SK-N-SH treated with all-trans-retinoic acid at 6 μM for 48 hours (cell line): ENCODE measurements at regions not wholly inside any gene's neighbourhood (a gene's known extent, or its start where the extent isn't known, plus 50 kb on each side); places are given as distances from the start of the nearest gene placed in this dataset.

Experiments used
- ATAC-seq: fragments of 200-7000 bp; cut with Tn5 transposase; 3 replicates; pipeline ENCODE4 v1.9.1; 2020; ENCODE audit warnings: mild to moderate bottlenecking, moderate library complexity
- BACH2 ChIP-seq: fragments of 250-450 bp; sonication (Bioruptor Pico); IDR thresholded peaks from 2 replicates; pipeline ENCODE4 v1.9.0; 2021; ENCODE audit warnings: mild to moderate bottlenecking, borderline replicate concordance
- CSDC2 ChIP-seq: fragments of 250-450 bp; sonication (Bioruptor Pico); IDR thresholded peaks from 2 replicates; pipeline ENCODE4 v1.5.0; 2020; ENCODE audit warnings: mild to moderate bottlenecking, moderate library complexity
- ESRRG ChIP-seq: fragments of 250-450 bp; sonication (Bioruptor Pico); IDR thresholded peaks from 2 replicates; pipeline ENCODE4 v1.6.1; 2021; ENCODE audit warnings: mild to moderate bottlenecking
- GLIS3 ChIP-seq: fragments of 250-450 bp; sonication (Bioruptor Pico); IDR thresholded peaks from 2 replicates; pipeline ENCODE4 v1.5.0; 2020; ENCODE audit warnings: mild to moderate bottlenecking, moderate library complexity
- ISL1 ChIP-seq: fragments of 250-450 bp; sonication (Bioruptor Pico); IDR thresholded peaks from 2 replicates; pipeline ENCODE4 v2.1.2; 2022; ENCODE audit warnings: mild to moderate bottlenecking, moderate library complexity
- OSR1 ChIP-seq: fragments of 250-450 bp; sonication (Bioruptor Pico); IDR thresholded peaks from 2 replicates; pipeline ENCODE4 v1.8.0; 2022; ENCODE audit warnings: moderate library complexity, mild to moderate bottlenecking, inconsistent platforms
- POU6F1 ChIP-seq: fragments of 250-450 bp; sonication (Bioruptor Pico); IDR thresholded peaks from 2 replicates; pipeline ENCODE4 v1.8.0; 2021; ENCODE audit warnings: low read depth, mild to moderate bottlenecking, moderate library complexity, borderline replicate concordance
- PPARA ChIP-seq: fragments of 250-450 bp; sonication (Bioruptor Pico); IDR thresholded peaks from 2 replicates; pipeline ENCODE4 v1.5.0; 2020; ENCODE audit warnings: mild to moderate bottlenecking, borderline replicate concordance
- RARB ChIP-seq: fragments of 250-450 bp; sonication (Bioruptor Pico); IDR thresholded peaks from 2 replicates; pipeline ENCODE4 v1.8.0; 2021; ENCODE audit warnings: mild to moderate bottlenecking, moderate library complexity
- SNAI2 ChIP-seq: fragments of 250-450 bp; sonication (Bioruptor Pico); IDR thresholded peaks from 2 replicates; pipeline ENCODE4 v1.5.0; 2020; ENCODE audit warnings: mild to moderate bottlenecking, moderate library complexity
- TOX ChIP-seq: fragments of 250-450 bp; sonication (Bioruptor Pico); IDR thresholded peaks from 2 replicates; pipeline ENCODE4 v1.8.0; 2021; ENCODE audit warnings: mild to moderate bottlenecking, moderate library complexity, borderline replicate concordance
- ZC3H10 ChIP-seq: fragments of 250-450 bp; sonication (Bioruptor Pico); IDR thresholded peaks from 2 replicates; pipeline ENCODE4 v1.5.1; 2021; ENCODE audit warnings: mild to moderate bottlenecking, moderate library complexity
- ZFP3 ChIP-seq: fragments of 250-450 bp; sonication (Bioruptor Pico); IDR thresholded peaks from 2 replicates; pipeline ENCODE4 v1.5.0; 2020; ENCODE audit warnings: mild to moderate bottlenecking, moderate library complexity
- ZFP30 ChIP-seq: fragments of 450-650 bp; formaldehyde crosslinking; IDR thresholded peaks from 2 replicates; pipeline ENCODE4 v1.5.0; 2022; ENCODE audit warnings: mild to moderate bottlenecking, moderate library complexity
- ZNF565 ChIP-seq: fragments of 450-650 bp; formaldehyde crosslinking; conservative IDR thresholded peaks from 2 replicates; pipeline ENCODE4 v1.5.0; 2020; ENCODE audit warnings: low read depth, mild to moderate bottlenecking, moderate library complexity
- ZNF70 ChIP-seq: fragments of 450-650 bp; formaldehyde crosslinking; IDR thresholded peaks from 2 replicates; pipeline ENCODE4 v1.5.0; 2020; ENCODE audit warnings: mild to moderate bottlenecking, moderate library complexity
- ZNF8 ChIP-seq: fragments of 450-650 bp; formaldehyde crosslinking; IDR thresholded peaks from 2 replicates; pipeline ENCODE4 v1.5.0; 2020; ENCODE audit warnings: mild to moderate bottlenecking, moderate library complexity
- TF ChIP-seq, protein P1 (sequence below): fragments of 250-450 bp; sonication (Bioruptor Pico); IDR thresholded peaks from 2 replicates; pipeline ENCODE4 v1.8.0; 2020; ENCODE audit warnings: mild to moderate bottlenecking, moderate library complexity, borderline replicate concordance
- TF ChIP-seq, protein P2 (sequence below): fragments of 250-450 bp; sonication (Bioruptor Pico); IDR thresholded peaks from 2 replicates; pipeline ENCODE4 v1.5.0; 2020; ENCODE audit warnings: mild to moderate bottlenecking, moderate library complexity
- TF ChIP-seq, protein P3 (sequence below): fragments of 250-450 bp; sonication (Bioruptor Pico); IDR thresholded peaks from 2 replicates; pipeline ENCODE4 v1.5.1; 2021; ENCODE audit warnings: mild to moderate bottlenecking, moderate library complexity
- TF ChIP-seq, protein P4 (sequence below): fragments of 250-450 bp; sonication (Bioruptor Pico); IDR thresholded peaks from 2 replicates; pipeline ENCODE4 v1.5.1; 2020; ENCODE audit warnings: low read depth, mild to moderate bottlenecking, moderate library complexity

DNA sequence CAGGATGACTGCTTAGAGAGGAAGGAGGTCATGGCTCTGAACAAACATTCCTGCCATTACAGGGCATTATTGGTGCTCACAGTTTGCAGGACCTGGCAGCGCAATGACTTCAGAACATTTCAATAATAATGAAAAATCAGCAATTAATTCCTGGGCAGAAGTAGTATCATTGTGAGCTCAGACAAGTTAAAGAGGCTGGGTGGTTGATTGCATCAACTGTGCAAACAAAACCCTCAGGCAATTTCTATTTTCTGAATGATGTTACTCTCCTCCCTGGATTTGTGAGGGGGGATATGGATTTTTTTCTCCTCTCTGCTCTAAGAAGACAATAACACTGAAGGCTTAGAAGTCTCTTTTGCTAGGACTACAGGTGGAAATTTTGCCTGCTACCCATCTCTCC, 168.1 kb upstream of the TACR1 start:
- TF ChIP-seq TOX (CRISPR knock-in tag) (no peak), ZC3H10 (CRISPR knock-in tag) (no peak), ZNF70 (CRISPR knock-in tag) (no peak), OSR1 (CRISPR knock-in tag) (no peak), PPARA (no peak), SNAI2 (no peak), ZNF565 (CRISPR knock-in tag) (no peak), ZNF8 (CRISPR knock-in tag) (no peak), BACH2 (CRISPR knock-in tag) (no peak), ISL1 (CRISPR knock-in tag) (no peak), POU6F1 (CRISPR knock-in tag) (no peak), ZFP3 (CRISPR knock-in tag) (no peak), ESRRG (CRISPR knock-in tag) (no peak), RARB (CRISPR knock-in tag) (no peak), ZFP30 (no peak)
- TF ChIP-seq, protein P1, sequence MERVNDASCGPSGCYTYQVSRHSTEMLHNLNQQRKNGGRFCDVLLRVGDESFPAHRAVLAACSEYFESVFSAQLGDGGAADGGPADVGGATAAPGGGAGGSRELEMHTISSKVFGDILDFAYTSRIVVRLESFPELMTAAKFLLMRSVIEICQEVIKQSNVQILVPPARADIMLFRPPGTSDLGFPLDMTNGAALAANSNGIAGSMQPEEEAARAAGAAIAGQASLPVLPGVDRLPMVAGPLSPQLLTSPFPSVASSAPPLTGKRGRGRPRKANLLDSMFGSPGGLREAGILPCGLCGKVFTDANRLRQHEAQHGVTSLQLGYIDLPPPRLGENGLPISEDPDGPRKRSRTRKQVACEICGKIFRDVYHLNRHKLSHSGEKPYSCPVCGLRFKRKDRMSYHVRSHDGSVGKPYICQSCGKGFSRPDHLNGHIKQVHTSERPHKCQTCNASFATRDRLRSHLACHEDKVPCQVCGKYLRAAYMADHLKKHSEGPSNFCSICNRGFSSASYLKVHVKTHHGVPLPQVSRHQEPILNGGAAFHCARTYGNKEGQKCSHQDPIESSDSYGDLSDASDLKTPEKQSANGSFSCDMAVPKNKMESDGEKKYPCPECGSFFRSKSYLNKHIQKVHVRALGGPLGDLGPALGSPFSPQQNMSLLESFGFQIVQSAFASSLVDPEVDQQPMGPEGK (CRISPR knock-in tag) = no peak
- TF ChIP-seq, protein P2, sequence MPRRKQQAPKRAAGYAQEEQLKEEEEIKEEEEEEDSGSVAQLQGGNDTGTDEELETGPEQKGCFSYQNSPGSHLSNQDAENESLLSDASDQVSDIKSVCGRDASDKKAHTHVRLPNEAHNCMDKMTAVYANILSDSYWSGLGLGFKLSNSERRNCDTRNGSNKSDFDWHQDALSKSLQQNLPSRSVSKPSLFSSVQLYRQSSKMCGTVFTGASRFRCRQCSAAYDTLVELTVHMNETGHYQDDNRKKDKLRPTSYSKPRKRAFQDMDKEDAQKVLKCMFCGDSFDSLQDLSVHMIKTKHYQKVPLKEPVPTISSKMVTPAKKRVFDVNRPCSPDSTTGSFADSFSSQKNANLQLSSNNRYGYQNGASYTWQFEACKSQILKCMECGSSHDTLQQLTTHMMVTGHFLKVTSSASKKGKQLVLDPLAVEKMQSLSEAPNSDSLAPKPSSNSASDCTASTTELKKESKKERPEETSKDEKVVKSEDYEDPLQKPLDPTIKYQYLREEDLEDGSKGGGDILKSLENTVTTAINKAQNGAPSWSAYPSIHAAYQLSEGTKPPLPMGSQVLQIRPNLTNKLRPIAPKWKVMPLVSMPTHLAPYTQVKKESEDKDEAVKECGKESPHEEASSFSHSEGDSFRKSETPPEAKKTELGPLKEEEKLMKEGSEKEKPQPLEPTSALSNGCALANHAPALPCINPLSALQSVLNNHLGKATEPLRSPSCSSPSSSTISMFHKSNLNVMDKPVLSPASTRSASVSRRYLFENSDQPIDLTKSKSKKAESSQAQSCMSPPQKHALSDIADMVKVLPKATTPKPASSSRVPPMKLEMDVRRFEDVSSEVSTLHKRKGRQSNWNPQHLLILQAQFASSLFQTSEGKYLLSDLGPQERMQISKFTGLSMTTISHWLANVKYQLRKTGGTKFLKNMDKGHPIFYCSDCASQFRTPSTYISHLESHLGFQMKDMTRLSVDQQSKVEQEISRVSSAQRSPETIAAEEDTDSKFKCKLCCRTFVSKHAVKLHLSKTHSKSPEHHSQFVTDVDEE = no peak
- TF ChIP-seq, protein P3, sequence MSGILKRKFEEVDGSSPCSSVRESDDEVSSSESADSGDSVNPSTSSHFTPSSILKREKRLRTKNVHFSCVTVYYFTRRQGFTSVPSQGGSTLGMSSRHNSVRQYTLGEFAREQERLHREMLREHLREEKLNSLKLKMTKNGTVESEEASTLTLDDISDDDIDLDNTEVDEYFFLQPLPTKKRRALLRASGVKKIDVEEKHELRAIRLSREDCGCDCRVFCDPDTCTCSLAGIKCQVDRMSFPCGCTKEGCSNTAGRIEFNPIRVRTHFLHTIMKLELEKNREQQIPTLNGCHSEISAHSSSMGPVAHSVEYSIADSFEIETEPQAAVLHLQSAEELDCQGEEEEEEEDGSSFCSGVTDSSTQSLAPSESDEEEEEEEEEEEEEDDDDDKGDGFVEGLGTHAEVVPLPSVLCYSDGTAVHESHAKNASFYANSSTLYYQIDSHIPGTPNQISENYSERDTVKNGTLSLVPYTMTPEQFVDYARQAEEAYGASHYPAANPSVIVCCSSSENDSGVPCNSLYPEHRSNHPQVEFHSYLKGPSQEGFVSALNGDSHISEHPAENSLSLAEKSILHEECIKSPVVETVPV (CRISPR knock-in tag) = no peak
- TF ChIP-seq, protein P4, sequence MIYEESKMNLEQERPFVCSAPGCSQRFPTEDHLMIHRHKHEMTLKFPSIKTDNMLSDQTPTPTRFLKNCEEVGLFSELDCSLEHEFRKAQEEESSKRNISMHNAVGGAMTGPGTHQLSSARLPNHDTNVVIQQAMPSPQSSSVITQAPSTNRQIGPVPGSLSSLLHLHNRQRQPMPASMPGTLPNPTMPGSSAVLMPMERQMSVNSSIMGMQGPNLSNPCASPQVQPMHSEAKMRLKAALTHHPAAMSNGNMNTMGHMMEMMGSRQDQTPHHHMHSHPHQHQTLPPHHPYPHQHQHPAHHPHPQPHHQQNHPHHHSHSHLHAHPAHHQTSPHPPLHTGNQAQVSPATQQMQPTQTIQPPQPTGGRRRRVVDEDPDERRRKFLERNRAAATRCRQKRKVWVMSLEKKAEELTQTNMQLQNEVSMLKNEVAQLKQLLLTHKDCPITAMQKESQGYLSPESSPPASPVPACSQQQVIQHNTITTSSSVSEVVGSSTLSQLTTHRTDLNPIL (CRISPR knock-in tag) = no peak
- TF ChIP-seq, all 23 proteins: peak for 0
- no peak for ATAC-seq

DNA sequence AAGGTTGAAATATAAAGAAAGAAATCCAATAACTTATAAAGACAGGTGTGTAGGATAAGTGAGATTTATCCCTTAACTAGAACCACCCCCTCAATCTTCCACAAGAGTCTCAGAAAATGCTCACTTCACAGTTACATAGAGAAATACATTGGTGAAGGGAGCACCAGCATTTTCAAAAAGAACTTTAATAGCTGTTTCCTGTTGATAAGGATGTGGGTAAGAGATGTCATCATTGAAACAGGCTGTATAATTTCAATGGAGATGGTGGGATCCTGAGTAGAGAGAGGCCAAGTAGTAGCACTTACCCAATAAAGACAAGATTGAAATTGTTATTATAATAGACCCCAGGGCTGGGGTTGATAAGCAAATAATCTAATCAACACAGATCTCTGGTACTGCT, 162.2 kb upstream of the TACR1 start:
- no peak for TF ChIP-seq ISL1 (CRISPR knock-in tag)
- TF ChIP-seq ZNF8 (CRISPR knock-in tag) = no peak
- TF ChIP-seq, protein P4 (CRISPR knock-in tag) = no peak
- TF ChIP-seq, protein P3 (CRISPR knock-in tag) = no peak
- no peak for TF ChIP-seq TOX (CRISPR knock-in tag)
- TF ChIP-seq ZFP3 (CRISPR knock-in tag) = no peak
- TF ChIP-seq, protein P1 (CRISPR knock-in tag) = no peak
- no peak for TF ChIP-seq GLIS3 (CRISPR knock-in tag)
- no peak for TF ChIP-seq CSDC2 (CRISPR knock-in tag)
- no peak for TF ChIP-seq OSR1 (CRISPR knock-in tag)
- ATAC-seq = no peak
